Lower leg skin (tissue), 3 donors: ENCODE measurements at regions not wholly inside any gene's neighbourhood (a gene's known extent, or its start where the extent isn't known, plus 50 kb on each side); places are given as distances from the start of the nearest gene placed in this dataset.

Experiments used
- CTCF ChIP-seq, 3 donors: fragments of 450-650 bp; IDR thresholded peaks; one replicate each; pipeline ENCODE4 v1.5.1; 2016; ENCODE audit warnings: antibody characterized with exemption in 3 of 3, mild to moderate bottlenecking in 3 of 3, moderate library complexity in 2 of 3
- POLR2A ChIP-seq, 2 donors: fragments of 450-650 bp; IDR thresholded peaks; one replicate each; pipeline ENCODE4 v1.6.1; 2016 to 2017; ENCODE audit warnings: antibody characterized with exemption in 2 of 2, mild to moderate bottlenecking in 1 of 2, moderate library complexity in 1 of 2

- no peak for TF ChIP-seq CTCF (IDR thresholded peaks at IDR 0.05)
- no peak for TF ChIP-seq POLR2A (IDR thresholded peaks at IDR 0.05)
Measured at GRCh38 chr11:70818351-70818750, 420.0 kb downstream of the CTTN start.
